HEK293 (cell line): ENCODE measurements at regions not wholly inside any gene's neighbourhood (a gene's known extent, or its start where the extent isn't known, plus 50 kb on each side); places are given as distances from the start of the nearest gene placed in this dataset.

Experiments used
- CTCF ChIA-PET: fragments of 350-600 bp; formaldehyde crosslinking; extraction: SDS; loops from one replicate; lab custom pipeline; 2021; ENCODE audit warnings: antibody characterized with exemption; lab: Yijun Ruan, JAX
- POLR2A ChIA-PET: fragments of 300-600 bp; formaldehyde crosslinking; extraction: SDS; loops from one replicate; lab custom pipeline; 2020; ENCODE audit warnings: antibody characterized with exemption, inconsistent platforms; lab: Yijun Ruan, JAX
- H3K27ac ChIP-seq: fragments of 200-500 bp; sonication (Bioruptor generic); 2 replicates; pipeline ENCODE4 v1.5.1; 2014; ENCODE audit warnings: low read depth, low read length, control low read depth, inconsistent platforms; ENCODE audit errors: extremely low read depth
- H3K36me3 ChIP-seq, 2 experiments: fragments of 200-500 bp in 1 of 2; sonication (Bioruptor generic) in 1 of 2; 1 replicate in 1 of 2; 2 replicates in 1 of 2; pipeline ENCODE4 v1.5.1; 2014 to 2017; ENCODE audit warnings: inconsistent platforms in 2 of 2, low read length in 2 of 2; ENCODE audit not compliant: control insufficient read depth in 2 of 2, insufficient read depth in 1 of 2
- H3K4me1 ChIP-seq: fragments of 200-500 bp; sonication (Bioruptor generic); 2 replicates; pipeline ENCODE4 v1.5.1; 2014; ENCODE audit warnings: mild to moderate bottlenecking, low read length, inconsistent platforms; ENCODE audit not compliant: control insufficient read depth, insufficient read depth
- H3K4me3 ChIP-seq: 2 replicates; pipeline ENCODE4 v1.5.1; 2011; ENCODE audit warnings: low read depth, mild to moderate bottlenecking, control low read depth, low read length, moderate library complexity
- H3K9me3 ChIP-seq: fragments of 200-500 bp; sonication (Bioruptor generic); 2 replicates; pipeline ENCODE4 v1.5.1; 2014; ENCODE audit warnings: low read depth, low read length, inconsistent platforms; ENCODE audit not compliant: control insufficient read depth, insufficient read depth
- HIC1 ChIP-seq: fragments of 450-650 bp; formaldehyde crosslinking; IDR thresholded peaks from 2 replicates; pipeline ENCODE4 v1.5.1; 2016; ENCODE audit warnings: missing biosample characterization, missing genetic modification characterization
- KLF1 ChIP-seq: fragments of 450-650 bp; formaldehyde crosslinking; IDR thresholded peaks from 2 replicates; pipeline ENCODE4 v1.5.1; 2016; ENCODE audit warnings: missing biosample characterization, missing genetic modification characterization
- KLF7 ChIP-seq: fragments of 450-650 bp; formaldehyde crosslinking; IDR thresholded peaks from 2 replicates; pipeline ENCODE4 v1.5.1; 2016; ENCODE audit warnings: missing biosample characterization, missing genetic modification characterization, borderline replicate concordance
- MYNN ChIP-seq: fragments of 450-650 bp; formaldehyde crosslinking; IDR thresholded peaks from 2 replicates; pipeline ENCODE4 v1.5.1; 2016; ENCODE audit warnings: missing biosample characterization, missing genetic modification characterization, borderline replicate concordance
- MZF1 ChIP-seq: fragments of 450-650 bp; formaldehyde crosslinking; IDR thresholded peaks from 2 replicates; pipeline ENCODE4 v1.5.1; 2017; ENCODE audit warnings: missing biosample characterization, missing genetic modification characterization, borderline replicate concordance
- PRDM10 ChIP-seq: fragments of 450-650 bp; formaldehyde crosslinking; IDR thresholded peaks from 2 replicates; pipeline ENCODE4 v1.5.1; 2016; ENCODE audit warnings: missing biosample characterization, missing genetic modification characterization
- PRDM6 ChIP-seq: fragments of 450-650 bp; formaldehyde crosslinking; IDR thresholded peaks from 2 replicates; pipeline ENCODE4 v1.5.1; 2017; ENCODE audit warnings: missing biosample characterization, missing genetic modification characterization
- YY1 ChIP-seq: fragments of 450-650 bp; formaldehyde crosslinking; IDR thresholded peaks from 2 replicates; pipeline ENCODE4 v1.5.1; 2018; ENCODE audit warnings: missing biosample characterization, missing genetic modification characterization
- ZBTB10 ChIP-seq: fragments of 450-650 bp; formaldehyde crosslinking; IDR thresholded peaks from 2 replicates; pipeline ENCODE4 v1.5.1; 2016; ENCODE audit warnings: missing biosample characterization, missing genetic modification characterization
- ZBTB21 ChIP-seq: fragments of 450-650 bp; formaldehyde crosslinking; IDR thresholded peaks from 2 replicates; pipeline ENCODE4 v1.5.1; 2017; ENCODE audit warnings: missing biosample characterization, missing genetic modification characterization
- ZNF184 ChIP-seq: fragments of 450-650 bp; IDR thresholded peaks from 2 replicates; pipeline ENCODE4 v1.5.1; 2018; ENCODE audit warnings: missing biosample characterization, mild to moderate bottlenecking, missing genetic modification characterization
- ZNF202 ChIP-seq: fragments of 450-650 bp; formaldehyde crosslinking; IDR thresholded peaks from 2 replicates; pipeline ENCODE4 v1.5.1; 2016; ENCODE audit warnings: missing biosample characterization, missing genetic modification characterization, borderline replicate concordance
- ZNF280D ChIP-seq: fragments of 450-650 bp; formaldehyde crosslinking; IDR thresholded peaks from 2 replicates; pipeline ENCODE4 v1.5.1; 2016; ENCODE audit warnings: missing biosample characterization, missing genetic modification characterization
- ZNF354C ChIP-seq: fragments of 450-650 bp; formaldehyde crosslinking; IDR thresholded peaks from 2 replicates; pipeline ENCODE4 v1.5.1; 2016; ENCODE audit warnings: missing biosample characterization, missing genetic modification characterization, low read depth, borderline replicate concordance
- ZNF426 ChIP-seq: fragments of 450-650 bp; formaldehyde crosslinking; IDR thresholded peaks from 2 replicates; pipeline ENCODE4 v1.5.1; 2017; ENCODE audit warnings: missing biosample characterization, missing genetic modification characterization, mild to moderate bottlenecking, inconsistent platforms, moderate library complexity
- ZNF792 ChIP-seq: fragments of 450-650 bp; formaldehyde crosslinking; IDR thresholded peaks from 2 replicates; pipeline ENCODE4 v1.5.1; 2016; ENCODE audit warnings: missing biosample characterization, missing genetic modification characterization

- no peak overlapping the region for H3K27ac ChIP-seq
- ChIA-PET POLR2A (no interaction called here), CTCF (interaction anchor here (0.8 kb wide), 2 partner anchors 12 to 20 kb away, joined by 3 to 4 read pairs; no protein-coding TSS in a partner anchor)
- peaks cover 0 to 9% of the 10 kb centered on the region in 2 experiments; a peak in 1 of 3 replicates for H3K36me3 ChIP-seq
- no peaks in the 10 kb centered on the region for H3K4me1 ChIP-seq
- TF ChIP-seq ZNF426 (tag by site-specific recombination) (no peak), ZNF184 (tag by site-specific recombination) (no peak), KLF7 (tag by site-specific recombination) (no peak), YY1 (tag by site-specific recombination) (no peak), ZBTB10 (tag by site-specific recombination) (no peak)
- TF ChIP-seq, all 188 proteins: peak for 0
- Histone ChIP-seq H3K4me3 (no peak overlapping the region), H3K9me3 (no peaks in the 10 kb centered on the region)
Measured at GRCh38 chr17:63190821-63191370, 224.9 kb downstream of the TANC2 start.

GRCh38 chr17:63191610-63192009 is 225.6 kb downstream of the TANC2 start:
- Histone ChIP-seq H3K36me3 (peaks cover 0 to 9% of the 10 kb centered on the region in 2 experiments; a peak in 1 of 3 replicates), H3K27ac (no peak overlapping the region), H3K9me3 (no peaks in the 10 kb centered on the region), H3K4me3 (no peak overlapping the region), H3K4me1 (no peaks in the 10 kb centered on the region)
- ChIA-PET CTCF (interaction anchor here (0.8 kb wide), 1 partner anchor 20 kb away, joined by 4 read pairs; no protein-coding TSS in a partner anchor), POLR2A (no interaction called here)
- TF ChIP-seq ZNF792 (tag by site-specific recombination): no peak
- no peak for TF ChIP-seq MZF1
- TF ChIP-seq ZNF426 (tag by site-specific recombination): no peak
- no peak for TF ChIP-seq MYNN (tag by site-specific recombination)
- TF ChIP-seq KLF1: no peak

GRCh38 chr17:63193827-63194226 is 227.8 kb downstream of the TANC2 start:
- Histone ChIP-seq H3K9me3 (no peaks in the 10 kb centered on the region), H3K36me3 (peaks cover 0 to 9% of the 10 kb centered on the region in 2 experiments; a peak in 1 of 3 replicates), H3K27ac (no peak overlapping the region), H3K4me1 (no peaks in the 10 kb centered on the region), H3K4me3 (no peak overlapping the region)
- CTCF ChIA-PET: interaction anchor here (0.7 kb wide), 1 partner anchor 375 kb away, joined by 6 read pairs; no protein-coding TSS in a partner anchor
- POLR2A ChIA-PET: no interaction called here
- TF ChIP-seq ZBTB21: no peak
- no peak for TF ChIP-seq PRDM6 (tag by site-specific recombination)
- no peak for TF ChIP-seq ZNF280D (tag by site-specific recombination)
- no peak for TF ChIP-seq KLF1
- no peak for TF ChIP-seq PRDM10
- TF ChIP-seq ZNF202 (tag by site-specific recombination): no peak
- no peak for TF ChIP-seq HIC1 (tag by site-specific recombination)
- TF ChIP-seq ZNF354C (tag by site-specific recombination): no peak
